DMS153 (cell line): ENCODE measurements at regions not wholly inside any gene's neighbourhood (a gene's known extent, or its start where the extent isn't known, plus 50 kb on each side); places are given as distances from the start of the nearest gene placed in this dataset.

Experiments
- DNase-seq: peaks from one replicate; lab custom pipeline; 2025; lab: John Stamatoyannopoulos, UW

GRCh38 chr16:64459402-64459801 is 662.5 kb downstream of the CDH11 start:
- DNase-seq, result no peak

GRCh38 chr16:64455275-64455674 is 666.6 kb downstream of the CDH11 start:
- DNase-seq, result no peak

- DNase-seq, result no peak
Measured at GRCh38 chr16:64453646-64454045, 668.2 kb downstream of the CDH11 start.

- no peak for DNase-seq
Measured at GRCh38 chr16:64452446-64452845, 669.4 kb downstream of the CDH11 start.

GRCh38 chr16:64450177-64450576 is 671.7 kb downstream of the CDH11 start:
- no peak for DNase-seq

GRCh38 chr16:64449506-64449905 is 672.4 kb downstream of the CDH11 start:
- DNase-seq, result no peak

- no peak for DNase-seq
Measured at GRCh38 chr16:64445649-64446048, 676.2 kb downstream of the CDH11 start.

- no peak for DNase-seq
Measured at GRCh38 chr16:64445245-64445644, 676.6 kb downstream of the CDH11 start.

GRCh38 chr16:64440421-64440831 is 681.4 kb downstream of the CDH11 start:
- no peak for DNase-seq

- no peak for DNase-seq
Measured at GRCh38 chr16:64440005-64440404, 681.9 kb downstream of the CDH11 start.

- no peak for DNase-seq
Measured at GRCh38 chr16:64437706-64438324, 684.0 kb downstream of the CDH11 start.

- no peak for DNase-seq
Measured at GRCh38 chr16:64434526-64435069, 687.3 kb downstream of the CDH11 start.

GRCh38 chr16:64428463-64429113 is 693.3 kb downstream of the CDH11 start:
- DNase-seq, result no peak

GRCh38 chr16:64426131-64426666 is 695.7 kb downstream of the CDH11 start:
- DNase-seq, result no peak

- DNase-seq, result no peak
Measured at GRCh38 chr16:64425381-64425780, 696.5 kb downstream of the CDH11 start.

GRCh38 chr16:64422259-64422658 is 699.6 kb downstream of the CDH11 start:
- DNase-seq, result no peak

- no peak for DNase-seq
Measured at GRCh38 chr16:64421515-64421914, 700.3 kb downstream of the CDH11 start.

GRCh38 chr16:64419832-64420231 is 702.0 kb downstream of the CDH11 start:
- DNase-seq, result no peak

- DNase-seq, result no peak
Measured at GRCh38 chr16:64417711-64418227, 704.1 kb downstream of the CDH11 start.

- DNase-seq, result no peak
Measured at GRCh38 chr16:64416216-64417005, 705.5 kb downstream of the CDH11 start.

- no peak for DNase-seq
Measured at GRCh38 chr16:64412578-64413280, 709.1 kb downstream of the CDH11 start.

- DNase-seq, result no peak
Measured at GRCh38 chr16:64410306-64410705, 711.6 kb downstream of the CDH11 start.
